CD4-positive, alpha-beta T cell treated with Interleukin-1 beta for 1 hour (primary cell): ENCODE measurements at regions not wholly inside any gene's neighbourhood (a gene's known extent, or its start where the extent isn't known, plus 50 kb on each side); places are given as distances from the start of the nearest gene placed in this dataset.
A peak's percentile ranks its signal among the peaks of the same experiment; 100 is the strongest.

Experiments
- DNase-seq, 2 donors: peaks; one replicate each; pipeline ENCODE4 v3.0.0-alpha.2; 2020 to 2022

DNA sequence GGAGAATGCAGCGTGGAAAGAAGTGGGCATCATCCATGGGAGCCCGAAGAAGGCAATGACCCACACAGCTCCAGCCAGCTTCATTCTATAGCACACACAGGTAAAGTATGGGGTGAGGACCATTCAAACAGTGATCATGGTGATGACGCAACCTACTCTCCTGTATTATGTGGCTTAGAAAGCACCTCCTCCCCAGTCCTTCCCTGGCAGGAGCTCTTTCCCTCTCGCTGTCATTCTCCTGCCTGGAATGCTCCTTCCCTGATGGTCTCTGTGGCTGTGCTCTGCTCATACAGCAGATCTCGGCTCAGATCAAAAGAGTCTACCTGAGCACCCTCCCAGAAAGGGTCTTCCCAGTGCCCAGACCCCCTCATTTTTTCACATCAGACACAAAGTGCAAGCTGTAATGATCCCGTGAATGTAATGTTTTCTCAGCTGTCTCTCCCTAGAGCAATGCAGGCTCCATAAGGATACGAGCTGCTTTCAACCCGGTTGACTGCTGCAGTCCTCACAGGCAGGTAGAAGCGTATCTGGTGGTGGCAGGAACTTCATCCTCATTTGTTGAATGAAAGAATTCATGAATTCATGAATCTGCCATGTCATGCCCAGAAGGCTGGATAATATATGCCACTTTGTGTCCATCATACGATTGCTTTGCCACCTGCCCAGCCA, 248.8 kb downstream of the HS3ST3A1 start:
- no peak for DNase-seq

- no peak for DNase-seq
Observed at GRCh38 chr17:13351046-13351445, 250.7 kb downstream of the HS3ST3A1 start.

- no peak for DNase-seq
Observed at GRCh38 chr17:13350466-13350865, 251.3 kb downstream of the HS3ST3A1 start.

DNA sequence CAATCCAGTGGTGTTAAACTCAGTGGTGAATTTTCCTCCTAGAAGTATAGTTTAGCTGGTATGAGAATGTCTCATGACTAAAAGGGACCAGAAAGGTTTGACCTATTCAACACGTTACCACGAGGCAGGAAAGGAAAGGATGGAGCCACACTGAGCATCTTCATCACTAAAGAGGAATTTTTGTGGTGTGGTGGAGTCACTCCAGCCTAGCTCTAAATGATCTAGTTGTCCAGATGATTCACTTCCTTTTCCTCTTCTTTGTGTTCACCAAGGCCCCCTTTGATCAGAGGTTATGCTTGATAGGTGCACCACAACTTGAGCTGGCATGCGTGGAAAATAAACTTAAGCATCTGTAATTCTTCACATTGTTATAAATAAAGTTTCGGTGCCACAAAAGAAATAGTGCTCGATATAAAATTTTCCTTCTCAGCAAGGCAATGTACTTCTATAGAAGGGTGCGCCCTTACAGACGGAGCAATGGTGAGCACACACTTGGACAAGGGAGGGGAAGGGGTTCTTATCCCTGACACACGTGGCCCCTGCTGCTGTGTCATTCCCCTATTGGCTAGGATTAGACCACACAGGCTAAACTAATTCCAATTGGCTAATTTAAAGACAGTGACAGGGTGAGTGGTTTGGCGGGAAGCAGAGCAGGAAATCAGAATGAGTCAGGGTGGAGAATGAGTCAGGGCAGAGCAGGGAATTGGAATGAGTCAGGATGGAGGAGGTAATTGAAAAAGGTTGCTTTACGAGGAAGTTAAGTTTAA, 254.6 kb downstream of the HS3ST3A1 start:
- DNase-seq, result no peak

DNA sequence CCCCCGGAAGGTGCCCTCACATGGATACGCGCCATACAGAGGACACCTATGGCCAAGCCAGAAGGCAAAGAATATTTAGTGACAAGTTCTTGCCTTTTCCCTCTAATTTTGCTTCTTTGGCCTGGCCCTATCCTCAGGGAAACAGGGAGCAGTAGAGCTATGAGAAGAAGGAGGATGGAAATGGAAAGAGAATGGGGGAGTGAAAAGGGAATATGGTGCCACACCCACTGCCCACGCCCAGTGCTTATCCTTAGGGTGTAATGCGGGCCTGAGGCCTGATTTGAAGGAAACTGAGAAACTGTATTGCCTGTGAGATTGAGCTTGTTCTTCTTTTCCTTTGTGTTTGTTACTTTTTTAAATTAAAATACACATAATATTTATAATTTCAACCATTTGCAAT, 255.1 kb downstream of the HS3ST3A1 start:
- no peak for DNase-seq

DNA sequence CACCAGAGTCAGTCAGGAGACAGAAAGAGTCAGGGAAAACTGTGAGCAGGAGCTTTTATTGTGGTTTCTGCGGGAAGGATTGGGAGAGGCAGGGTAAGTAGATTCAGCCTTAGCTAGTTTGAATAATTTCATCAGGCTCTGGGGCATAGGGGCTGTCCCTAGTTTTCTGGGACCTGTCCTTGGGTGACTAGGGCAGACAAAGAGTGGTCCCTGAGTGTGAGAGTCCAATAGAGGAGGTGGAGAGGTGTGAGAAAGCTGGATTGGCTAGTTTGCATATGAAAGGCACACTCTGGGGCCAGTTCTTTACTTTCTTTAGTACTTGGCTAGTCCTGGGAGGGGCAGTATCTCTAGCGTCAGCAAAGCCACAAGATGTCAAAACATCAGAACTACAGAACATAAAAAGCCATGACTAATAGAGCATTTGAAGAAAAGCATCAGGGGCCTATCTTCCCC, 255.6 kb downstream of the HS3ST3A1 start:
- no peak for DNase-seq

DNA sequence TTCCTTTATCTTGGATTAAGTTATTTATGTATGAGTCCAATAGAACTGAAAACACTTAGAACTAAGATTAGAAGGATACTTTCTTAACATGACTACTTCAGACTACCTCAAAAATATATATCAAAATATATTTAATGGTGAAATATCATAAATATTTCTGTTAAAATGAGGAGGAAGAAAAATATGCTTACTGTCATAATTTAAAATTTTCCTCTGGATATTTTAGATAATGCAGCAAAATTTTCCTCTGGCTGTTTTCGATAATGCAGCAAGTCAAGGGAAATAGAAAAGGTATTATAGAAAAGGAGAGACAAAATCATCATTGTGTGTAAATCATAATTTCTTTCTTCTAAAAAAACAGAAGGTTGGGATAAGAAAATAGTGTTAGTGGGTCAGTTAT, 263.3 kb downstream of the HS3ST3A1 start:
- no peak for DNase-seq

- peak in 1 of 2 donors; percentile 6 for DNase-seq
Observed at GRCh38 chr17:13337864-13338371, 263.8 kb downstream of the HS3ST3A1 start.

GRCh38 chr17:13337151-13337550, 264.6 kb downstream of the HS3ST3A1 start:
- no peak for DNase-seq

GRCh38 chr17:13334374-13334773, 267.4 kb downstream of the HS3ST3A1 start:
- DNase-seq, result no peak

GRCh38 chr17:13333661-13334060, 268.1 kb downstream of the HS3ST3A1 start:
- DNase-seq, result no peak

- DNase-seq, result no peak
Observed at GRCh38 chr17:13332207-13332606, 269.5 kb downstream of the HS3ST3A1 start.

DNA sequence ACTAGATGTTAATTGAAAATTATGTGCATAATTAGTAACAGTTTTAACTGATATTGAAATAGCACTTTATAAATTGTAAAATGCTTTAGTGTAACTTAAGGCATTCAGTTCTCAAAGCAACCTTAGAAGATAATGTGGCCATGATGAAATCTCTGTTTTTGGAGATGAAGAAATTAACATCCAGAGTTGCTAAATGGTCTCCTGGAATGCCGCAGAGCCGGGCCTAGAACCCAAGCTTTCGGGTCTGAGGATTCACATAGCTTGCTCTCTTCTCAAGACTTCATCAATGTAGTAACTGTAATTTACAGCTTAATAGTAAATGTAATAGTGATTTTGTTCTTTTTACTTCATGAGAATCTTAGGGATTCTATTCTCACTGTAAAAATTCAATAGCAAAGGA, 272.3 kb downstream of the HS3ST3A1 start:
- DNase-seq, result no peak

- no peak for DNase-seq
Observed at GRCh38 chr17:13323990-13324389, 277.7 kb downstream of the HS3ST3A1 start.

- no peak for DNase-seq
Observed at GRCh38 chr17:13321951-13322701, 279.6 kb downstream of the HS3ST3A1 start.

DNA sequence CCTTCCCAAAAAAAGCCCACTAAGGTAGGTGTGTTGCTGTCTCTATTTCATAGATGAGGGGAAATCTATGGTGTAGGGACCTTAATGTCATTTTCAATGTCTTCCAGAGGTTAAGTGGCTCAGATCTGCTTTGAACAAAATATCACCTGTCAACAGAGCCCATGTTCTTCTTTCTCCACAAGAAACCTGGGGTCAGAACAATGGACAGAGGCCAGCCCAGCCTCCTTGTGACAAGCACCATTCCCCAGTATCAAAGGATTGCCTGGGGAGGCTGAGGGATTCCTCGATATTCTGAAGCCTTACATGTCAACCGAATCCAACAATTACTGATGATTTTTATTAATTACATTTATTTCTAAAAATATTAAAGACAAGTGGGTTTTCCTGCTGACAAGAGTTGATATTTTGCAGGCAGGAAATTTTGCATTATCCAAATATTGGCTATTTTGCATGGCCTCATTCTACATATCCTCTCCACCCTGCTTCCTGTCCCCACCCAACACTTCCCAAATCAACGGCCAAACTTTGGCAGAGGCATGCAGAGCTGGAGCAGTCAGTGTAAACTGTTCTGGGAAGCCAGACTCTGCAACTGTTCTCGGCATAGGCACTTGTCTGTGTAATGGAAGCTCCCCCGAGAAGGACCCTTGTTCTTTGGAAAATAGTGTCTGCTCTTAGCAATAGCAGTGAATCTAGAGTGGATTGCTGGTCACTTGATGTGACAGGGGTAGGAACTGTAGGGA, 281.5 kb downstream of the HS3ST3A1 start:
- no peak for DNase-seq

GRCh38 chr17:13316657-13317056, 285.1 kb downstream of the HS3ST3A1 start:
- no peak for DNase-seq

GRCh38 chr17:13311306-13311705, 290.4 kb downstream of the HS3ST3A1 start:
- DNase-seq, result no peak

GRCh38 chr17:13310858-13311257, 290.9 kb downstream of the HS3ST3A1 start:
- no peak for DNase-seq

DNA sequence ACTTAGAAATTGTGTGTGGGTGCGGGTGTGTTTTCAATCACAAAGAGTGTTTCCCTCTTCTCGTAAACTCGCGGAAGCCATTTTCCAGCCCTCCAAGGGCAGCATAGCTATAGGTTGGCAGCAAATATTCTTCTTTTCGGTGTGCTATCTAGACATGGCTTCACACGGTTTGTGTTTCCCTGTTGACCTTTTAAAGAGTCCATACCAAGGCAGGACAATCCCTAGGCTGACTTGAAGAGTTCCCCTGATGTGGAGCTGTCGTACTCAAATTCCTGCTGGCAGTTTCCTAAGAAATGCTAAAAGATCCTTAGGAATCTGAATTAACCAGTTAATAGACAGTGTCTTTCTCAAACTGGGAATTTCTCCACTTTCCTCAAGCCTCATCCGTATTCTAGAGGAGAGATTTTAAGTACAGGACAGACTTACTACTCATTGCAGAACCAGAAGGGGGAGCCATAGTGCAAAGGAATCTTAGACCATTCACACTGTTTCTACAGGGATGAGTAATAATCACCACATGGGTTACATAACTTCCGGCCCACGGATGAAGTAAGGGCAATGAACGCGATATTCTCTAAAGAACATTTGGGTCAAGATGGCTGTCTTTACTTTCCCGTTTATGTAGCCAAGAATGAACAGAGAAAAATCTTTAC, 288.6 kb upstream of the ELAC2 start:
- no peak for DNase-seq

DNA sequence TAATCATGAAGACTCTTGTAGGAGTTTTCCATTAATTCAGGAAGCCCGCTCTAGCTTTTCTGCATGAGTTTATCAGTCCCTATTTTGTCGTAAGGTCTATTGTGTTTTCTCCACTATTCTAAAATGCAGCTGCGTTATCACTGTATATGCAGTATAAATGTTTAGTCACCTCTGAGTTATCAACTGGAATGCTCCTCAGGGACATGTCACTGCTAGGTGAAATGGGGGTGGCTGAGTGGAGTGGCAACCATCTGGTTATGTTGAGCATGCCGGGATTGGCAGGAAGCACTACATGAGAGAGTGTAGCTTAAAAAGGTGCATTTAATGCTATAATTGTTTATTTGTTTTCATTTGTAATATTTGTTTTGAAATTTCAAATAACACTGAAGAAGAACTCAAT, 285.2 kb upstream of the ELAC2 start:
- no peak for DNase-seq

- DNase-seq, result no peak
Observed at GRCh38 chr17:13302419-13302818, 284.6 kb upstream of the ELAC2 start.
